ENCODE measurements at regions not wholly inside any gene's neighbourhood (a gene's known extent, or its start where the extent isn't known, plus 50 kb on each side); places are given as distances from the start of the nearest gene placed in this dataset.

- H3K4me3 ChIP-seq = no peak overlapping the region
- H3K36me3 ChIP-seq = no peaks in the 10 kb centered on the region
- H3K9me3 ChIP-seq = peaks cover 11 to 17% of the 10 kb centered on the region in 2 donors
- TF ChIP-seq POLR2AphosphoS5 (IDR thresholded peaks at IDR 0.05) (no peak), CTCF (IDR thresholded peaks at IDR 0.05) (no peak), POLR2A (IDR thresholded peaks at IDR 0.05) (no peak)
- no peaks in the 10 kb centered on the region for H3K27me3 ChIP-seq
- no peak overlapping the region for H3K27ac ChIP-seq
- DNase-seq (ENCODE audit: low spot score in 2 of 2) = no peak
- no peaks in the 10 kb centered on the region for H3K4me1 ChIP-seq
- intact Hi-C loops (cut with DNase I; ENCODE audit: low total_unique reads) = no loop called here
These were observed 307.9 kb downstream of the BLID start for GRCh38 chr11:121808096-121808495.

- Histone ChIP-seq H3K4me1 (no peaks in the 10 kb centered on the region), H3K9me3 (peaks cover 2 to 7% of the 10 kb centered on the region in 2 donors), H3K36me3 (no peaks in the 10 kb centered on the region), H3K27me3 (no peaks in the 10 kb centered on the region), H3K27ac (no peak overlapping the region), H3K4me3 (no peak overlapping the region)
- DNase-seq (ENCODE audit: low spot score in 2 of 2) = no peak
- TF ChIP-seq POLR2A (IDR thresholded peaks at IDR 0.05) (no peak), CTCF (IDR thresholded peaks at IDR 0.05) (no peak), POLR2AphosphoS5 (IDR thresholded peaks at IDR 0.05) (no peak)
- intact Hi-C loops (cut with DNase I; ENCODE audit: low total_unique reads) = no loop called here
These were observed 309.0 kb downstream of the BLID start for GRCh38 chr11:121807051-121807450.

- Histone ChIP-seq H3K9me3 (no peaks in the 10 kb centered on the region), H3K27ac (no peak overlapping the region), H3K27me3 (no peaks in the 10 kb centered on the region), H3K4me1 (peaks cover 0 to 5% of the 10 kb centered on the region in 2 donors), H3K36me3 (no peaks in the 10 kb centered on the region), H3K4me3 (no peak overlapping the region)
- no peak for DNase-seq (ENCODE audit: low spot score in 2 of 2)
- no peak for TF ChIP-seq POLR2A (IDR thresholded peaks at IDR 0.05)
- TF ChIP-seq CTCF (IDR thresholded peaks at IDR 0.05) = no peak
- no peak for TF ChIP-seq POLR2AphosphoS5 (IDR thresholded peaks at IDR 0.05)
- intact Hi-C loops (cut with DNase I; ENCODE audit: low total_unique reads) = no loop called here
These were observed 313.5 kb downstream of the BLID start for GRCh38 chr11:121802542-121802941.

- TF ChIP-seq POLR2AphosphoS5 (IDR thresholded peaks at IDR 0.05) = no peak
- TF ChIP-seq POLR2A (IDR thresholded peaks at IDR 0.05) = no peak
- no peak for TF ChIP-seq CTCF (IDR thresholded peaks at IDR 0.05)
- DNase-seq (ENCODE audit: low spot score in 2 of 2) = no peak
- Histone ChIP-seq H3K9me3 (no peaks in the 10 kb centered on the region), H3K36me3 (no peaks in the 10 kb centered on the region), H3K4me1 (peaks cover 0 to 5% of the 10 kb centered on the region in 2 donors), H3K27ac (no peak overlapping the region), H3K27me3 (no peaks in the 10 kb centered on the region), H3K4me3 (no peak overlapping the region)
- intact Hi-C loops (cut with DNase I; ENCODE audit: low total_unique reads) = no loop called here
These were observed 314.2 kb downstream of the BLID start for GRCh38 chr11:121801781-121802180.

- Histone ChIP-seq H3K4me1 (peaks cover 0 to 5% of the 10 kb centered on the region in 2 donors), H3K27ac (no peak overlapping the region), H3K36me3 (no peaks in the 10 kb centered on the region), H3K4me3 (no peak overlapping the region), H3K9me3 (no peaks in the 10 kb centered on the region), H3K27me3 (no peaks in the 10 kb centered on the region)
- intact Hi-C loops (cut with DNase I; ENCODE audit: low total_unique reads) = no loop called here
- no peak for TF ChIP-seq POLR2A (IDR thresholded peaks at IDR 0.05)
- no peak for TF ChIP-seq CTCF (IDR thresholded peaks at IDR 0.05)
- no peak for TF ChIP-seq POLR2AphosphoS5 (IDR thresholded peaks at IDR 0.05)
- DNase-seq (ENCODE audit: low spot score in 2 of 2) = no peak
These were observed 314.6 kb downstream of the BLID start for GRCh38 chr11:121801394-121801748.

Measured in breast epithelium (tissue), 4 donors.